HG02943 (cell line): ENCODE measurements at regions not wholly inside any gene's neighbourhood (a gene's known extent, or its start where the extent isn't known, plus 50 kb on each side); places are given as distances from the start of the nearest gene placed in this dataset.

Experiments
- ATAC-seq: cut with Tn5 transposase; IDR thresholded peaks from one replicate; pipeline ENCODE4 v1.9.1; 2021; ENCODE audit warnings: mild to moderate bottlenecking, low read depth, moderate library complexity; ENCODE audit not compliant: unreplicated experiment

GRCh38 chr12:13455778-13456144 is 259.2 kb downstream of the EMP1 start:
- no peak for ATAC-seq

- no peak for ATAC-seq
These were observed 258.7 kb downstream of the EMP1 start for GRCh38 chr12:13454991-13455777.

GRCh38 chr12:13452955-13453570 is 256.5 kb downstream of the EMP1 start:
- ATAC-seq: no peak

- no peak for ATAC-seq
These were observed 255.2 kb downstream of the EMP1 start for GRCh38 chr12:13451776-13452175.

- ATAC-seq: no peak
These were observed 253.9 kb downstream of the EMP1 start for GRCh38 chr12:13450231-13451080.

GRCh38 chr12:13444076-13444475 is 247.6 kb downstream of the EMP1 start:
- no peak for ATAC-seq

GRCh38 chr12:13443498-13443897 is 247.0 kb downstream of the EMP1 start:
- no peak for ATAC-seq

- no peak for ATAC-seq
These were observed 246.5 kb downstream of the EMP1 start for GRCh38 chr12:13443028-13443427.

- no peak for ATAC-seq
These were observed 245.9 kb downstream of the EMP1 start for GRCh38 chr12:13442457-13442856.

- no peak for ATAC-seq
These were observed 244.3 kb downstream of the EMP1 start for GRCh38 chr12:13440844-13441243.

GRCh38 chr12:13437541-13437940 is 241.0 kb downstream of the EMP1 start:
- no peak for ATAC-seq

- no peak for ATAC-seq
These were observed 240.3 kb downstream of the EMP1 start for GRCh38 chr12:13436696-13437391.

- ATAC-seq: no peak
These were observed 239.7 kb downstream of the EMP1 start for GRCh38 chr12:13436182-13436581.

- ATAC-seq: no peak
These were observed 238.9 kb downstream of the EMP1 start for GRCh38 chr12:13435235-13435933.

- no peak for ATAC-seq
These were observed 237.2 kb downstream of the EMP1 start for GRCh38 chr12:13433768-13434167.

GRCh38 chr12:13431041-13431440 is 234.5 kb downstream of the EMP1 start:
- ATAC-seq: no peak

- no peak for ATAC-seq
These were observed 232.2 kb downstream of the EMP1 start for GRCh38 chr12:13428538-13429265.

GRCh38 chr12:13425766-13426165 is 229.2 kb downstream of the EMP1 start:
- no peak for ATAC-seq

- no peak for ATAC-seq
These were observed 225.8 kb downstream of the EMP1 start for GRCh38 chr12:13422291-13422690.
